HG02870 (cell line): ENCODE measurements at regions not wholly inside any gene's neighbourhood (a gene's known extent, or its start where the extent isn't known, plus 50 kb on each side); places are given as distances from the start of the nearest gene placed in this dataset.
"Not testable (repeated sequence)": the region's sequence is repeated elsewhere in the genome, so short reads cannot be mapped to it uniquely, and the experiment has no call there.

Experiments
- ATAC-seq: cut with Tn5 transposase; IDR thresholded peaks from one replicate; pipeline ENCODE4 v1.9.1; 2021; ENCODE audit warnings: mild to moderate bottlenecking, moderate library complexity; ENCODE audit not compliant: unreplicated experiment

GRCh38 chr12:34219046-34219770 is 196.9 kb downstream of the ALG10 start:
- no peak for ATAC-seq

GRCh38 chr12:34220079-34220478 is 197.8 kb downstream of the ALG10 start:
- ATAC-seq, result not testable (repeated sequence)

GRCh38 chr12:34223640-34224039 is 201.3 kb downstream of the ALG10 start:
- no peak for ATAC-seq

- ATAC-seq, result not testable (repeated sequence)
These were observed 203.7 kb downstream of the ALG10 start for GRCh38 chr12:34226044-34226443.

GRCh38 chr12:34228046-34228445 is 205.8 kb downstream of the ALG10 start:
- ATAC-seq, result not testable (repeated sequence)

- ATAC-seq, result not testable (repeated sequence)
These were observed 206.7 kb downstream of the ALG10 start for GRCh38 chr12:34229033-34229432.

GRCh38 chr12:34233618-34234017 is 211.3 kb downstream of the ALG10 start:
- ATAC-seq, result no peak

- ATAC-seq, result no peak
These were observed 213.8 kb downstream of the ALG10 start for GRCh38 chr12:34236073-34236472.

GRCh38 chr12:34244608-34245007 is 222.3 kb downstream of the ALG10 start:
- ATAC-seq, result no peak

GRCh38 chr12:34249271-34249670 is 227.0 kb downstream of the ALG10 start:
- no peak for ATAC-seq

- not testable (repeated sequence) for ATAC-seq
These were observed 229.6 kb downstream of the ALG10 start for GRCh38 chr12:34251879-34252278.

GRCh38 chr12:34253674-34254073 is 231.4 kb downstream of the ALG10 start:
- no peak for ATAC-seq

- ATAC-seq, result no peak
These were observed 234.8 kb downstream of the ALG10 start for GRCh38 chr12:34257093-34257492.

- ATAC-seq, result not testable (repeated sequence)
These were observed 239.8 kb downstream of the ALG10 start for GRCh38 chr12:34262140-34262539.

GRCh38 chr12:34264110-34264509 is 241.8 kb downstream of the ALG10 start:
- no peak for ATAC-seq

- ATAC-seq, result not testable (repeated sequence)
These were observed 251.4 kb downstream of the ALG10 start for GRCh38 chr12:34273703-34274102.

GRCh38 chr12:34275129-34275528 is 252.8 kb downstream of the ALG10 start:
- no peak for ATAC-seq

GRCh38 chr12:34286483-34286882 is 264.2 kb downstream of the ALG10 start:
- ATAC-seq, result no peak

GRCh38 chr12:34286934-34287333 is 264.6 kb downstream of the ALG10 start:
- ATAC-seq, result no peak

- ATAC-seq, result no peak
These were observed 265.1 kb downstream of the ALG10 start for GRCh38 chr12:34287437-34287836.

- no peak for ATAC-seq
These were observed 266.0 kb downstream of the ALG10 start for GRCh38 chr12:34287986-34288962.

GRCh38 chr12:34288963-34289345 is 266.7 kb downstream of the ALG10 start:
- ATAC-seq, result no peak
